OCI-LY3 (cell line): ENCODE measurements at regions not wholly inside any gene's neighbourhood (a gene's known extent, or its start where the extent isn't known, plus 50 kb on each side); places are given as distances from the start of the nearest gene placed in this dataset.

Source experiments
- EZH2phosphoT487 ChIP-seq: fragments of 200-600 bp; shearing (Covaris generic); IDR thresholded peaks from 2 replicates; pipeline ENCODE4 v1.6.1; 2018; ENCODE audit warnings: antibody characterized with exemption, mixed run types, low read depth
- TF ChIP-seq, protein P1 (sequence below): fragments of 200-600, 300-600 bp; sonication (generic); IDR thresholded peaks from 2 replicates; pipeline ENCODE4 v1.5.1; 2014; ENCODE audit warnings: antibody characterized with exemption, low read length, low read depth

DNA sequence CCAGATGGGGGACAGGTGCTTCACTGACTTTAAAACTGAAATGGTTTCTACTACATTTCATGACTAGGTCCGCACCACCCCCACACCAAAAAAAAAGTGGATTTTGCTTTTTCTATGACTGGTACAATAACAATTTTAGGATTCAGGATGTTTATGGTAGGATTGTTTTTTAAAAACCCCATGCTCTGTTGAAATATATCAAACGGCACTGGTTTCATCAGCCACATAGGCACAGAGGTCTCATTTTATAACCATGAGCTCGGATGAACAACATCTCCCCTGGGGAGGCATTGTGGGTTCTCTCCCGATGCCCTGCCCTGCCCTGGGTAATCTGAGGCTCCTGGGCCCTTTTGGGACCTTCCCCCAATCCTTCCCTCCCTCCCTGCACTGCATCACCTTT lies 202.7 kb upstream of the KBTBD8 start:
- TF ChIP-seq, protein P1, sequence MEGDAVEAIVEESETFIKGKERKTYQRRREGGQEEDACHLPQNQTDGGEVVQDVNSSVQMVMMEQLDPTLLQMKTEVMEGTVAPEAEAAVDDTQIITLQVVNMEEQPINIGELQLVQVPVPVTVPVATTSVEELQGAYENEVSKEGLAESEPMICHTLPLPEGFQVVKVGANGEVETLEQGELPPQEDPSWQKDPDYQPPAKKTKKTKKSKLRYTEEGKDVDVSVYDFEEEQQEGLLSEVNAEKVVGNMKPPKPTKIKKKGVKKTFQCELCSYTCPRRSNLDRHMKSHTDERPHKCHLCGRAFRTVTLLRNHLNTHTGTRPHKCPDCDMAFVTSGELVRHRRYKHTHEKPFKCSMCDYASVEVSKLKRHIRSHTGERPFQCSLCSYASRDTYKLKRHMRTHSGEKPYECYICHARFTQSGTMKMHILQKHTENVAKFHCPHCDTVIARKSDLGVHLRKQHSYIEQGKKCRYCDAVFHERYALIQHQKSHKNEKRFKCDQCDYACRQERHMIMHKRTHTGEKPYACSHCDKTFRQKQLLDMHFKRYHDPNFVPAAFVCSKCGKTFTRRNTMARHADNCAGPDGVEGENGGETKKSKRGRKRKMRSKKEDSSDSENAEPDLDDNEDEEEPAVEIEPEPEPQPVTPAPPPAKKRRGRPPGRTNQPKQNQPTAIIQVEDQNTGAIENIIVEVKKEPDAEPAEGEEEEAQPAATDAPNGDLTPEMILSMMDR: no peak
- TF ChIP-seq EZH2phosphoT487: no peak
